ENCODE measurements at regions not wholly inside any gene's neighbourhood (a gene's known extent, or its start where the extent isn't known, plus 50 kb on each side); places are given as distances from the start of the nearest gene placed in this dataset.

DNA sequence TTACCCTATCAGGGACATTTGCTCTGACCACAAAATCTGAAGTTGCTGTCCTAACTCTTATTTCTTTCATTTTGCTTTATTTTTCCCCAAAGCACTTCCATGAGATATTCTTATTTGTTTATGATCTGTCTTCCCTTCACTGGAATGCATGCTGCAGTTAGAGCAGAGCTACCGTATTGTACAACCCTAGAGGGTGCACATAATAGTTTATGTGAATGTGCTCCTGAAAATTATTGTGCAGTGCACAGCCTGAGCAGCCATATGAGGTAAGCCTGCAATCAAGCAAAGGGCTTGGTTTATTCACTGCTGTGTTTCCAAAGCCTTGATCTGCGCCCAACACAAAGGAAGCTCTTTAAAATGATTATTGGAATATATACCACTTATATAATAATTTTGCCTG lies 120.3 kb upstream of the CADPS start:
- H3K4me3 ChIP-seq (ENCODE audit: low read length), result no peak overlapping the region
- H3K9me3 ChIP-seq (ENCODE audit: low read length), result peaks cover 15% of the 10 kb centered on the region
- intact Hi-C loops (cut with micrococcal nuclease), result no loop called here
- no peaks in the 10 kb centered on the region for H3K36me3 ChIP-seq (ENCODE audit: low read depth, low read length)
- no peaks in the 10 kb centered on the region for H3F3A ChIP-seq (ENCODE audit: low read length, unreplicated experiment)
- no peak for TF ChIP-seq EZH2phosphoT487 (IDR thresholded peaks at IDR 0.05; ENCODE audit: borderline replicate concordance, low read length)
- TF ChIP-seq EZH2 (IDR thresholded peaks at IDR 0.05; ENCODE audit: low read length, unreplicated experiment), result no peak
- H3K4me1 ChIP-seq (ENCODE audit: insufficient read depth, low read length), result no peaks in the 10 kb centered on the region
- BruUV-seq (replicated peaks), result no TSS peak
- H3K4me2 ChIP-seq (ENCODE audit: low read length), result no peak overlapping the region
- H3K79me2 ChIP-seq (ENCODE audit: low read length), result no peaks in the 10 kb centered on the region
- H4K20me1 ChIP-seq (ENCODE audit: low read length), result no peaks in the 10 kb centered on the region
- ChIA-PET POLR2A (ENCODE audit: unreplicated experiment) (no interaction called here), CTCF (no interaction called here)
- DNase-seq, result no peak
- H3K27me3 ChIP-seq (ENCODE audit: low read length), result no peaks in the 10 kb centered on the region
- H3K9me2 ChIP-seq (replicated peaks; ENCODE audit: low read length), result no peaks in the 10 kb centered on the region
- H2AFZ ChIP-seq (ENCODE audit: low read length), result no peak overlapping the region
- no peak for ATAC-seq
- no peak overlapping the region for H3K9ac ChIP-seq (ENCODE audit: low read length)
- no peak overlapping the region for H3K27ac ChIP-seq (ENCODE audit: low read length)

DNA sequence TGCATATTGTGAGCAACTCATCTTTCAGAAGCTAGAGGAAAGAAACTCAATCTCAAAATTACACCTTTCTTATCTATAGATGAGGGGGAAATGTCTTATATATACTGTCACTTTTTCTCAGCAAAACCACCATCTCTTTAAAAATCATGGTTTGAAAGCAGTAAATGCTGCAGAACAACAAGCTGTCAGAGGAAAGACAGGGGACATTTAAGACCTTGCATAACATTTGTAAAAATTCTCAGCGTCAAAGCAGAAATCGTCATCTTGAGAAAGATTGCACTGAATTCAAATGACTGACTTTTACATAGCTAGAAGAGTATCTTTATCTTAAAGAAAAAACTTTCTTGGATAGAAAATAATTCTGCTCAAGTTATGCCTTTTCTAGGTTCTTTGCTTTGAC lies 122.2 kb upstream of the CADPS start:
- Histone ChIP-seq H3K9me2 (replicated peaks; ENCODE audit: low read length) (no peaks in the 10 kb centered on the region), H2AFZ (ENCODE audit: low read length) (no peak overlapping the region), H3K79me2 (ENCODE audit: low read length) (no peaks in the 10 kb centered on the region), H3K4me3 (ENCODE audit: low read length) (no peak overlapping the region; the same call in 1 of the 2 replicates), H3K27ac (ENCODE audit: low read length) (no peak overlapping the region), H3K4me1 (ENCODE audit: insufficient read depth, low read length) (no peaks in the 10 kb centered on the region), H3K9me3 (ENCODE audit: low read length) (peaks cover 19% of the 10 kb centered on the region), H4K20me1 (ENCODE audit: low read length) (no peaks in the 10 kb centered on the region), H3K27me3 (ENCODE audit: low read length) (no peaks in the 10 kb centered on the region), H3F3A (ENCODE audit: low read length, unreplicated experiment) (no peaks in the 10 kb centered on the region), H3K36me3 (ENCODE audit: low read depth, low read length) (no peaks in the 10 kb centered on the region), H3K4me2 (ENCODE audit: low read length) (no peak overlapping the region), H3K9ac (ENCODE audit: low read length) (no peak overlapping the region)
- CTCF ChIA-PET, result no interaction called here
- intact Hi-C loops (cut with micrococcal nuclease), result no loop called here
- POLR2A ChIA-PET (ENCODE audit: unreplicated experiment), result no interaction called here
- ATAC-seq (no peak), DNase-seq (no peak)
- TF ChIP-seq EZH2phosphoT487 (IDR thresholded peaks at IDR 0.05; ENCODE audit: borderline replicate concordance, low read length), result no peak
- TF ChIP-seq, protein P1, sequence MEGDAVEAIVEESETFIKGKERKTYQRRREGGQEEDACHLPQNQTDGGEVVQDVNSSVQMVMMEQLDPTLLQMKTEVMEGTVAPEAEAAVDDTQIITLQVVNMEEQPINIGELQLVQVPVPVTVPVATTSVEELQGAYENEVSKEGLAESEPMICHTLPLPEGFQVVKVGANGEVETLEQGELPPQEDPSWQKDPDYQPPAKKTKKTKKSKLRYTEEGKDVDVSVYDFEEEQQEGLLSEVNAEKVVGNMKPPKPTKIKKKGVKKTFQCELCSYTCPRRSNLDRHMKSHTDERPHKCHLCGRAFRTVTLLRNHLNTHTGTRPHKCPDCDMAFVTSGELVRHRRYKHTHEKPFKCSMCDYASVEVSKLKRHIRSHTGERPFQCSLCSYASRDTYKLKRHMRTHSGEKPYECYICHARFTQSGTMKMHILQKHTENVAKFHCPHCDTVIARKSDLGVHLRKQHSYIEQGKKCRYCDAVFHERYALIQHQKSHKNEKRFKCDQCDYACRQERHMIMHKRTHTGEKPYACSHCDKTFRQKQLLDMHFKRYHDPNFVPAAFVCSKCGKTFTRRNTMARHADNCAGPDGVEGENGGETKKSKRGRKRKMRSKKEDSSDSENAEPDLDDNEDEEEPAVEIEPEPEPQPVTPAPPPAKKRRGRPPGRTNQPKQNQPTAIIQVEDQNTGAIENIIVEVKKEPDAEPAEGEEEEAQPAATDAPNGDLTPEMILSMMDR (conservative IDR thresholded peaks at IDR 0.05; ENCODE audit: low read depth, low read length), result no peak
- no peak for TF ChIP-seq EZH2 (IDR thresholded peaks at IDR 0.05; ENCODE audit: low read length, unreplicated experiment)
- BruUV-seq (replicated peaks), result no TSS peak

DNA sequence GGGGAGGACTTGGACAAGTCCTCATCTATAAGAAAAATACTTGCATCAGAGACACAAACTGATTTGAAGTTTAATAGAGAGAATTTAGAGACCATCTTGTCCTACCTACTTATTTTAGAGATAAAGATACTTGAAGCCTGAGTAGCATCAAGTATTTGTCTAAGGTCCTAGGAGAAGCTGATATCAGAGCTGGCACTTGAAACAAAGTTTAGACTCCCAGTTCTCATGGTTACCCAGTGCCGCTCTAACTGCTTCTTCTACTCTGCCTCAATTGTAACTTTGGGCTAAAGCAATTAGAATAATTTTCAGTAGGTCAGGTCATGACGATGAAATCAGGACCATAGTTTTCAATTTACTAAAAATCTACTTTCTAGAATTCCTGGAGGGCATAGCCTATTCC lies 123.9 kb upstream of the CADPS start:
- Histone ChIP-seq H4K20me1 (ENCODE audit: low read length) (no peaks in the 10 kb centered on the region), H3K79me2 (ENCODE audit: low read length) (no peaks in the 10 kb centered on the region), H3K27ac (ENCODE audit: low read length) (no peak overlapping the region), H3K27me3 (ENCODE audit: low read length) (no peaks in the 10 kb centered on the region), H3F3A (ENCODE audit: low read length, unreplicated experiment) (no peaks in the 10 kb centered on the region), H3K9me3 (ENCODE audit: low read length) (peaks cover 29% of the 10 kb centered on the region), H3K4me2 (ENCODE audit: low read length) (no peak overlapping the region), H2AFZ (ENCODE audit: low read length) (no peak overlapping the region), H3K4me3 (ENCODE audit: low read length) (no peak overlapping the region), H3K36me3 (ENCODE audit: low read depth, low read length) (no peaks in the 10 kb centered on the region), H3K4me1 (ENCODE audit: insufficient read depth, low read length) (no peaks in the 10 kb centered on the region), H3K9ac (ENCODE audit: low read length) (no peak overlapping the region), H3K9me2 (replicated peaks; ENCODE audit: low read length) (no peaks in the 10 kb centered on the region)
- CTCF ChIA-PET, result no interaction called here
- no TSS peak for BruUV-seq (replicated peaks)
- intact Hi-C loops (cut with micrococcal nuclease), result no loop called here
- no peak for DNase-seq
- TF ChIP-seq EZH2phosphoT487 (IDR thresholded peaks at IDR 0.05; ENCODE audit: borderline replicate concordance, low read length) (no peak), EZH2 (IDR thresholded peaks at IDR 0.05; ENCODE audit: low read length, unreplicated experiment) (no peak)
- TF ChIP-seq, protein P1 (conservative IDR thresholded peaks at IDR 0.05; ENCODE audit: low read depth, low read length), result no peak
- ATAC-seq, result no peak
- POLR2A ChIA-PET (ENCODE audit: unreplicated experiment), result no interaction called here

Data from PC-3 (cell line).